ENCODE measurements at regions not wholly inside any gene's neighbourhood (a gene's known extent, or its start where the extent isn't known, plus 50 kb on each side); places are given as distances from the start of the nearest gene placed in this dataset.
"Not testable (repeated sequence)": the region's sequence is repeated elsewhere in the genome, so short reads cannot be mapped to it uniquely, and the experiment has no call there.

DNA sequence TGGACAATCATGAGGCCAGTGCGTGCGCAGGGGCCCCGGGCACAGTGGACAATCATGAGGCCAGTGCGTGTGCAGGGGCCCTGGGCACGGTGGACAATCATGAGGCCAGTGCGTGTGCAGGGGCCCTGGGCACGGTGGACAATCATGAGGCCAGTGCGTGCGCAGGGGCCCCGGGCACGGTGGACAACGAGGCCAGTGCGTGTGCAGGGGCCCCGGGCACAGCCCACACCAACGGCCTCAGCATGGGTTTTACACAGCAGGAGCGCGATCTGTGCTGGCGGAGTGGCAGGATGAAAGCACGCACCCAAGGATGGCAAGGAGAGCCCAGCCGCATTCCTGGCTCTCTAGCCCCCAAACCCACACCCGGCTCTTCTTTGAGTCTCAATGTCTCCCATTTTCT lies 78.8 kb downstream of the RFLNA start:
- not testable (repeated sequence) for TF ChIP-seq POLR2A (IDR thresholded peaks at IDR 0.05)
- TF ChIP-seq, protein P1, sequence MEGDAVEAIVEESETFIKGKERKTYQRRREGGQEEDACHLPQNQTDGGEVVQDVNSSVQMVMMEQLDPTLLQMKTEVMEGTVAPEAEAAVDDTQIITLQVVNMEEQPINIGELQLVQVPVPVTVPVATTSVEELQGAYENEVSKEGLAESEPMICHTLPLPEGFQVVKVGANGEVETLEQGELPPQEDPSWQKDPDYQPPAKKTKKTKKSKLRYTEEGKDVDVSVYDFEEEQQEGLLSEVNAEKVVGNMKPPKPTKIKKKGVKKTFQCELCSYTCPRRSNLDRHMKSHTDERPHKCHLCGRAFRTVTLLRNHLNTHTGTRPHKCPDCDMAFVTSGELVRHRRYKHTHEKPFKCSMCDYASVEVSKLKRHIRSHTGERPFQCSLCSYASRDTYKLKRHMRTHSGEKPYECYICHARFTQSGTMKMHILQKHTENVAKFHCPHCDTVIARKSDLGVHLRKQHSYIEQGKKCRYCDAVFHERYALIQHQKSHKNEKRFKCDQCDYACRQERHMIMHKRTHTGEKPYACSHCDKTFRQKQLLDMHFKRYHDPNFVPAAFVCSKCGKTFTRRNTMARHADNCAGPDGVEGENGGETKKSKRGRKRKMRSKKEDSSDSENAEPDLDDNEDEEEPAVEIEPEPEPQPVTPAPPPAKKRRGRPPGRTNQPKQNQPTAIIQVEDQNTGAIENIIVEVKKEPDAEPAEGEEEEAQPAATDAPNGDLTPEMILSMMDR (IDR thresholded peaks at IDR 0.05): not testable (repeated sequence)
